Breast epithelium (tissue), 4 donors: ENCODE measurements at regions not wholly inside any gene's neighbourhood (a gene's known extent, or its start where the extent isn't known, plus 50 kb on each side); places are given as distances from the start of the nearest gene placed in this dataset.

Experiments
- DNase-seq, 2 donors: peaks; one replicate each; pipeline ENCODE4 v3.0.0-alpha.2; 2019; ENCODE audit warnings: low spot score in 2 of 2
- H3K27ac ChIP-seq, 2 donors: fragments of 200-600 bp; sonication (generic) in 1 of 2; one replicate each; pipeline ENCODE4 v1.5.1; 2016 to 2019; ENCODE audit warnings: mild to moderate bottlenecking in 1 of 2
- H3K27me3 ChIP-seq, 2 donors: fragments of 200-600 bp; sonication (generic) in 1 of 2; one replicate each; pipeline versions ENCODE4 v1.5.1 to v1.6.0; 2017 to 2019; ENCODE audit warnings: control low read depth in 1 of 2, mild to moderate bottlenecking in 1 of 2
- H3K36me3 ChIP-seq: fragments of 200-600 bp; one replicate; pipeline ENCODE4 v1.5.1; 2019
- H3K4me1 ChIP-seq, 2 donors: fragments of 200-600 bp; sonication (generic); one replicate each; pipeline ENCODE4 v1.5.1; 2016 to 2019; ENCODE audit warnings: control low read depth in 1 of 2
- H3K4me3 ChIP-seq, 3 donors: fragments of 200-600 bp; sonication (generic); 1 replicate in 2 of 3; 2 replicates in 1 of 3; pipeline ENCODE4 v1.5.1; 2016 to 2019; ENCODE audit warnings: mild to moderate bottlenecking in 3 of 3, moderate library complexity in 2 of 3
- H3K9me3 ChIP-seq, 2 donors: fragments of 200-600 bp; sonication (generic) in 1 of 2; one replicate each; pipeline ENCODE4 v1.5.1; 2016 to 2019; ENCODE audit warnings: control low read depth in 1 of 2
- POLR2A ChIP-seq: fragments of 450-650 bp; IDR thresholded peaks from one replicate; pipeline ENCODE4 v1.6.1; 2016; ENCODE audit warnings: antibody characterized with exemption, mild to moderate bottlenecking, moderate library complexity
- POLR2AphosphoS5 ChIP-seq, 3 donors: sonication (generic); formaldehyde crosslinking; IDR thresholded peaks; one replicate each; pipeline ENCODE4 v1.6.1; 2017; ENCODE audit warnings: antibody characterized with exemption in 3 of 3
- intact Hi-C: fragments of 100-400 bp; cut with DNase I; formaldehyde crosslinking; loops from one replicate; pipeline ENCODE4 v1.15.1; 2023; ENCODE audit warnings: low total_unique reads
- TF ChIP-seq, protein P1 (sequence below), 3 donors: fragments of 450-650 bp; IDR thresholded peaks; one replicate each; pipeline ENCODE4 v1.5.1; 2016 to 2017; ENCODE audit warnings: antibody characterized with exemption in 3 of 3, mild to moderate bottlenecking in 3 of 3, moderate library complexity in 3 of 3

DNA sequence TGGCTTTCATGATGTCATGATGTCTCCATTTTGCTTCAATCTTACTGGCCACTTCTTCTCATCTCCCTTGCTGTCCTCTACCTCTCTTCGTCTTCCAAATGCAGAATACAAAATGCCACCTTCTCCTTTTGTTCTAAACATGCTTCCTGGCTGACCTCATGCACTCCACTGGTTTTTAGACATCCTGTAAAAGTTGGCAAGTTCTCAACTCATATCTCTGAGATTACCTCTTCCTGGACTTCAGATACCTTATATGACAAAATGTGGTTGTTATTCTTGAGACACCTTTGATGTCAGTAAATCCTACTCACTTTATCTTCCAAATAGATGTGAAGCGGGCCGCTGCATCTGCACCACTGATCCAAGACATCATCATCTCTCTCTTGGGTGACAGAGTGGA, 212.7 kb upstream of the FOXA2 start:
- Histone ChIP-seq H3K9me3 (no peaks in the 10 kb centered on the region), H3K27me3 (no peaks in the 10 kb centered on the region), H3K27ac (peak overlapping the region in 1 of 2 donors; percentile 84), H3K4me1 (peaks cover 0 to 9% of the 10 kb centered on the region in 2 donors), H3K36me3 (no peaks in the 10 kb centered on the region), H3K4me3 (no peak overlapping the region)
- intact Hi-C loops, result loop anchor here (5.0 kb wide), 1 partner anchor 460 kb away; no protein-coding TSS in a partner anchor
- TF ChIP-seq, protein P1, sequence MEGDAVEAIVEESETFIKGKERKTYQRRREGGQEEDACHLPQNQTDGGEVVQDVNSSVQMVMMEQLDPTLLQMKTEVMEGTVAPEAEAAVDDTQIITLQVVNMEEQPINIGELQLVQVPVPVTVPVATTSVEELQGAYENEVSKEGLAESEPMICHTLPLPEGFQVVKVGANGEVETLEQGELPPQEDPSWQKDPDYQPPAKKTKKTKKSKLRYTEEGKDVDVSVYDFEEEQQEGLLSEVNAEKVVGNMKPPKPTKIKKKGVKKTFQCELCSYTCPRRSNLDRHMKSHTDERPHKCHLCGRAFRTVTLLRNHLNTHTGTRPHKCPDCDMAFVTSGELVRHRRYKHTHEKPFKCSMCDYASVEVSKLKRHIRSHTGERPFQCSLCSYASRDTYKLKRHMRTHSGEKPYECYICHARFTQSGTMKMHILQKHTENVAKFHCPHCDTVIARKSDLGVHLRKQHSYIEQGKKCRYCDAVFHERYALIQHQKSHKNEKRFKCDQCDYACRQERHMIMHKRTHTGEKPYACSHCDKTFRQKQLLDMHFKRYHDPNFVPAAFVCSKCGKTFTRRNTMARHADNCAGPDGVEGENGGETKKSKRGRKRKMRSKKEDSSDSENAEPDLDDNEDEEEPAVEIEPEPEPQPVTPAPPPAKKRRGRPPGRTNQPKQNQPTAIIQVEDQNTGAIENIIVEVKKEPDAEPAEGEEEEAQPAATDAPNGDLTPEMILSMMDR (IDR thresholded peaks at IDR 0.05), result no peak
- TF ChIP-seq POLR2A, result no peak
- TF ChIP-seq POLR2AphosphoS5 (IDR thresholded peaks at IDR 0.05), result no peak
- no peak for DNase-seq

DNA sequence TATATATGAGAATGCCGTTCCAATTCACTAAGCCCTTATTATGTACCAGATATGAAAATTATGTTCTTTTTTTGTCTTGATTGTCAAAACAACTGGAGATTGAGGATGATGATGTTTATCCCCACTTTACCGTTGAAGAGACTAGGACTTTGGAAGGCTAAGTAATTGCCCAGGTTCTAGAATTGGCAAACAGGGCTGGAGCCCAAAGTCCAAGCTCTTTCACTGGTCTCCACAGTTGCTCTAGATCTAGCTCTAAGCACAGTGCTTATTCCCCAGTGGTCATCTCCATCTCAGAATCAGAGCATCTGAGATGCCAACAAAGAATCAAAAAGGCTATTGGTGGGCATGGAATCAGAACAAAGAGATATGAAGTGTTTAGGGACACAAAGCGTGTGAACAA, 215.3 kb upstream of the FOXA2 start:
- H3K36me3 ChIP-seq, result no peaks in the 10 kb centered on the region
- DNase-seq, result no peak
- no peak overlapping the region for H3K27ac ChIP-seq
- no peak overlapping the region for H3K4me3 ChIP-seq
- H3K27me3 ChIP-seq, result no peaks in the 10 kb centered on the region
- intact Hi-C loops, result loop anchor here (5.0 kb wide), 1 partner anchor 462 kb away; no protein-coding TSS in a partner anchor
- TF ChIP-seq POLR2AphosphoS5 (IDR thresholded peaks at IDR 0.05), result no peak
- no peak for TF ChIP-seq POLR2A
- TF ChIP-seq, protein P1 (IDR thresholded peaks at IDR 0.05), result no peak
- H3K4me1 ChIP-seq, result peaks cover 0 to 9% of the 10 kb centered on the region in 2 donors
- no peaks in the 10 kb centered on the region for H3K9me3 ChIP-seq

DNA sequence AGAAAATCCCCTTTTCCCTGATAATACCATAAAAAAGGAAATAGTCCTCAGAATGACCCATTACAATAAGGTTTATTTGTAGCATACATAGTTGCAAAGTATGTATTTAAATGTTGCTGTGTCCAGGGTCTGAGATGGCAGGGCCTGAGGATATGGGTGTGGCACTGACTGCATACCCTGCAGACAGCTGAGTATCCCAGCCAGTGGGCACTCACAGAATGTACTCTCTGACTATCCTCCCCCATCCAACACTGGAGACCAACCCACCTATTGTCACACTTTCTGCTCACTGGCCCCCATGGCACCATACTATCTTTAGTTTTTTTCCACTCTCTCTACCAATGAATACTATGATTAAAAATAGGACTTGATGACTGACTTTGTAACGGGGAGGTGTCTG, 215.8 kb upstream of the FOXA2 start:
- Histone ChIP-seq H3K4me1 (peaks cover 0 to 9% of the 10 kb centered on the region in 2 donors), H3K27ac (no peak overlapping the region), H3K27me3 (no peaks in the 10 kb centered on the region), H3K9me3 (no peaks in the 10 kb centered on the region), H3K4me3 (no peak overlapping the region), H3K36me3 (no peaks in the 10 kb centered on the region)
- TF ChIP-seq POLR2A (no peak), POLR2AphosphoS5 (IDR thresholded peaks at IDR 0.05) (no peak)
- DNase-seq, result no peak
- intact Hi-C loops, result no loop called here

DNA sequence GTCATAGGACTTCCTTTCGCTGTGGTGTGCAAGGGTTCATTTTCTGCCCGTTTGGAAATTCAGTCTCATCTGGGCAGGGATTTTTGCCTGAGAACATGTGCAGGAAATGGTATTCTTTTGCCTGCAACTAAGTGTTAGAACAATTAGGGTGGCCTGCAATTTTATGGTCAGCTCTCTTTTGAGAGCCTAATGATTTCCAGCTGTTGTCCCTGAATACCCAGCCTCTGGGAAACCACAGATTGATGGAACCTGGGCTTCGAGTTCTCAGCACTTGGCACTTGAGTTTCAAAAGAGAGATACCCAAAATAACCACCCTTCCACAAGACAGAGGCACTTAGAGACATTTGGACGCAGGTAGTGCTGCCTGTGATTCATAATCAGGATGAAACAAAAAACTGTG, 217.2 kb upstream of the FOXA2 start:
- intact Hi-C loops, result no loop called here
- TF ChIP-seq POLR2AphosphoS5 (IDR thresholded peaks at IDR 0.05) (no peak), POLR2A (no peak)
- TF ChIP-seq, protein P1 (IDR thresholded peaks at IDR 0.05), result no peak

DNA sequence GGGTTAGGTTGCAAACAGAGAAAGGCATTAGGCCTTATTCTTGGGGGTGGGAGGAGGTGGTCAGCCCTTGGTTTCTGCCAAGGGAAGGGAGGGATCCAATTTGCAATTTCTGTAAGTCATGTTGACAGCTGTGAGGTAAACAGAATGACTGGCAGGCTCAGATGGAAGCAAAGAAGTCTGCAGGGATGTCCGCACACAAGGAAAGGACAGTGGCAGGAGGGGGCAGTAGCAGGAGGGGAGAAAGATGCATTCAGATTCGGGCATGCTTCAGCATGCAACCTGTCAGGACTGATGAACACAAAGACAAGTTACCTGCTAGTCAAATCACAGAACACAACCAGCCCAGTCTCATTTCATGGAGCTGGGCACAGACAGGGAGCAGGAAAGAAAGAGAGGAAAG, 217.9 kb upstream of the FOXA2 start:
- TF ChIP-seq POLR2A (no peak), POLR2AphosphoS5 (IDR thresholded peaks at IDR 0.05) (no peak)
- TF ChIP-seq, protein P1 (IDR thresholded peaks at IDR 0.05), result no peak
- H3K4me1 ChIP-seq, result no peaks in the 10 kb centered on the region
- no peak overlapping the region for H3K27ac ChIP-seq
- intact Hi-C loops, result no loop called here
- no peak for DNase-seq
- H3K9me3 ChIP-seq, result no peaks in the 10 kb centered on the region
- no peak overlapping the region for H3K4me3 ChIP-seq
- H3K36me3 ChIP-seq, result no peaks in the 10 kb centered on the region
- no peaks in the 10 kb centered on the region for H3K27me3 ChIP-seq

More for the DNA sequence above, 217.2 kb upstream of the FOXA2 start:
- DNase-seq, result no peak
- Histone ChIP-seq H3K36me3 (no peaks in the 10 kb centered on the region), H3K4me3 (no peak overlapping the region), H3K27ac (no peak overlapping the region), H3K9me3 (no peaks in the 10 kb centered on the region), H3K27me3 (no peaks in the 10 kb centered on the region), H3K4me1 (peaks cover 0 to 5% of the 10 kb centered on the region in 2 donors)

DNA sequence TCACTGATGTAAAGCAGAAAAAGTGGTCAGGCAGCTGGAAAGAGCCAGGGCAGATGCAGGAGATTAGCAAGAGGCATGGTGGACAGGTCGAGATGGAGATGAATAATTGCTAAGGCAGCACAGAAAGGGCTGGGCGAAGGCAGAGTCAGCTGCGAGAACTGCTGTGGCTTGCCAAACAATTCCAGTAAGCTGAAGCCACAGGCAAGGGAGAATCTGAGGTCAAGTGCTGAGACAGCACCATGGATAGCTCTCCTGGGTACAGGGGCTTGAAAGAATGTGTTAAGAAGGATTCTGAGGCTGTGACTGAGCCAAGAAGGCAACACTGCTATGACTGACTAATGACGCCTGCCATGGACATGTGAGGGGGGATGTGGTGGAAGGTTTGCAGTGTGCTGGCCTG, 220.8 kb upstream of the FOXA2 start:
- no peak for TF ChIP-seq POLR2AphosphoS5 (IDR thresholded peaks at IDR 0.05)
- TF ChIP-seq, protein P1 (IDR thresholded peaks at IDR 0.05), result no peak
- no peak for TF ChIP-seq POLR2A
- Histone ChIP-seq H3K4me3 (no peak overlapping the region), H3K9me3 (no peaks in the 10 kb centered on the region), H3K36me3 (no peaks in the 10 kb centered on the region), H3K27ac (no peak overlapping the region), H3K27me3 (no peaks in the 10 kb centered on the region), H3K4me1 (no peaks in the 10 kb centered on the region)
- intact Hi-C loops, result no loop called here
- DNase-seq, result peak in 1 of 2 donors; percentile 71
